ENCODE measurements at regions not wholly inside any gene's neighbourhood (a gene's known extent, or its start where the extent isn't known, plus 50 kb on each side); places are given as distances from the start of the nearest gene placed in this dataset.

DNA sequence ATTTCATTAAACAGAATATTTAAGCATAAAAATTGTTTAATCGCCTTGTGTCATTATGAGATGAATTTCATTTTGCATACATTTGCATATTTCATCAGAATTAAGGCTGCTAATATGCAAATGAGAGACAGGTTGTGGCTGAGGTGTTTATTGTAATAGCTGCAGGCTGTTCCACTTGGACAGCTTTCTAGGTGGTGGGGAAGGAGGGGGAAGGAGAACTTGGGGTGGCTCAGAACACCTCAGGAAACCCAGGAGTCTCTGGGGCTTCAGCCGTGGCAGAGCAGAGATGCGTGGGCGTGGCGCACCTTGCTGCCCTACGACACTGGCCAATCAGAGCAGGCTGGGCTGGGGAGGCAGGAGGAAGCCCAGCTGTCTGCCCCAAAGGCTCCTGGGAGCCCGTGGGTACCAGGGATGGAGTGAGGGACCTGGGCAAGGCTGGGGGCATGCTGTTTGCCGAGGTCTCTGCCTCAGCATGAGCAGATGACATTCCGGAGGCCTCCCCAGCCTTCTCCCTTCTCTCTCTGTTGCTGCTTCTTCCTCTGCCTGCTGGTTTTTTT is 542.9 kb downstream of the MN1 start:
- Mint-ChIP-seq H3K4me3 (no peak overlapping the region), H3K27ac (no peak overlapping the region), H3K9me3 (ENCODE audit: insufficient read depth) (no peaks in the 10 kb centered on the region), H3K36me3 (ENCODE audit: low read depth) (no peaks in the 10 kb centered on the region), H3K27me3 (ENCODE audit: low read depth) (no peaks in the 10 kb centered on the region), H3K4me1 (ENCODE audit: low read depth) (no peaks in the 10 kb centered on the region)
- no peak for ATAC-seq
- DNase-seq = no peak
- ChIA-PET CTCF (no interaction called here), POLR2A (no interaction called here)

DNA sequence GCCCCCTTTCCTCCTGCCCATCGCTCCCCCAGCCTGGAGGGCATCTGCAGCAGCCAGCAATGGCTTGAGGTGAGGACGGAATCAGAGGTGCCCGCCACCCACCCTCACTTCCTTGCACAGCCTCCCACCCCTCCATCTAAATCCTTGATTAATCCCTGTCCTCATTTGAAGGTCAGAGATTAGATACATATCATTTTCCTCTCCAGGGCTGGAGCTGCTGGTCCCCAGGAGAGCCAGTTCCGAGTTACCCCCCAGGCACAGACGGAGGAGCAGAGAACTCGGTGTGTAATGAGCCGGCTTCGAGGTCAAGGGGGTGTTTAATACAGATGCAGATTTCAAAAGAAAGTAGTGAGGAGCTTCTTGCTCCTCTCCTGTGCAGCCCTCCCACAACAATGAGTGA is 542.1 kb downstream of the MN1 start:
- no peak for ATAC-seq
- POLR2A ChIA-PET = no interaction called here

DNA sequence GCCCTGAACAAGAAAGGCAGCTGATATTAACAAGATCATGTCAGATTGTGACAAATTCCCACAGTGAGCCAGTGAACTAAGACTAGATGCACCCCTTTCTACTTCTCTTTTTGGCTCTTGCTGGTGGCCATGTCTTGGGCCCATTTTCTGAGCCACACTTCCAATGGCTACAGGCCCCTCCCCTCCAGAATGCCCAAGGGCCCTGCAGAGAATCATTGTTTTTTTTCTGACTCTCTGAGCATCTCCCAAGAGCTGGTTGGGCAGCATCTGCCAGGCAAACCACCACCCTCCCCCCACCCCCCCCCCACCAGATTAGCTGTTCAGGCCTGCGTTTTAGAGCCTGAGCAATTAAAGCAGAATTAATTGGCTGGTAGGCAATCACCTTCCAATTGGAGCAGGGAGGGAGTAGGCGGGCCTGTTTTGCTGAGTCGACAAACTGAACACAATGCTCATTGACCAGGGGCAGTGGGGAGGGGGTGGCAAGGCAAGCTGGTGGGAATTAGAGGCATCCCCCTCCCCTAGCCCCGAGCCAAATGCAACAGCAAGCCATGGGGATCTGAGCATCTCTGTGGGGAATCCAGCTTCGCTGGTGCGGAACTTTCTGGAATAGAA is 541.4 kb downstream of the MN1 start:
- Mint-ChIP-seq H3K4me3 (no peak overlapping the region), H3K36me3 (ENCODE audit: low read depth) (no peaks in the 10 kb centered on the region), H3K4me1 (ENCODE audit: low read depth) (no peaks in the 10 kb centered on the region), H3K27ac (no peak overlapping the region), H3K27me3 (ENCODE audit: low read depth) (no peaks in the 10 kb centered on the region), H3K9me3 (ENCODE audit: insufficient read depth) (no peaks in the 10 kb centered on the region)
- ATAC-seq = no peak
- no peak for DNase-seq
- ChIA-PET CTCF (no interaction called here), POLR2A (no interaction called here)

More for the DNA sequence above, 542.1 kb downstream of the MN1 start:
- no peaks in the 10 kb centered on the region for H3K27me3 Mint-ChIP-seq (ENCODE audit: low read depth)
- H3K4me3 Mint-ChIP-seq = no peak overlapping the region
- no peaks in the 10 kb centered on the region for H3K36me3 Mint-ChIP-seq (ENCODE audit: low read depth)
- CTCF ChIA-PET = no interaction called here
- H3K4me1 Mint-ChIP-seq (ENCODE audit: low read depth) = no peaks in the 10 kb centered on the region
- DNase-seq = no peak
- H3K9me3 Mint-ChIP-seq (ENCODE audit: insufficient read depth) = no peaks in the 10 kb centered on the region
- H3K27ac Mint-ChIP-seq = no peak overlapping the region

DNA sequence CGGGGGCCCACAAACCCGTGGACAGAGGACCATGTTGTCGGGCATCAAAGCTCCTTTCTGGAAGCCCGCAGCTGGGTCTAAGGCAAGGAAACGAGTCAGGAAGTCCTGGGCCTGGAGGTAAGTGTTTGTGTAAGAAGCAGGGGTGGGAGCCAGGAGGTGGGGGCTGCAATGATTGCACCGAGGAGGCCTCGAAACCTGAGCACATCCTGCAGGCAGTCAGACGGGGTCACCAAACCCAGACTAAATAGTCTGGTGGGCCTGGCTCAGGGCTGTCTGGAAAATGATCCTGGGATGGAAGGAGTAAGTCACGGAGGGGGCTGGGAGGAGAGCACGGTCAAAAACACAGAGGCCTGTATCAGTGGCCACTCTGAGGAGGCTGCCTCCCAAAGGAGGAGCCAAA is 539.2 kb downstream of the MN1 start:
- Mint-ChIP-seq H3K4me3 (no peak overlapping the region), H3K27ac (no peak overlapping the region), H3K4me1 (ENCODE audit: low read depth) (no peaks in the 10 kb centered on the region), H3K27me3 (ENCODE audit: low read depth) (no peaks in the 10 kb centered on the region), H3K36me3 (ENCODE audit: low read depth) (no peaks in the 10 kb centered on the region), H3K9me3 (ENCODE audit: insufficient read depth) (no peaks in the 10 kb centered on the region)
- ATAC-seq (no peak), DNase-seq (no peak)
- CTCF ChIA-PET = no interaction called here
- POLR2A ChIA-PET = no interaction called here

DNA sequence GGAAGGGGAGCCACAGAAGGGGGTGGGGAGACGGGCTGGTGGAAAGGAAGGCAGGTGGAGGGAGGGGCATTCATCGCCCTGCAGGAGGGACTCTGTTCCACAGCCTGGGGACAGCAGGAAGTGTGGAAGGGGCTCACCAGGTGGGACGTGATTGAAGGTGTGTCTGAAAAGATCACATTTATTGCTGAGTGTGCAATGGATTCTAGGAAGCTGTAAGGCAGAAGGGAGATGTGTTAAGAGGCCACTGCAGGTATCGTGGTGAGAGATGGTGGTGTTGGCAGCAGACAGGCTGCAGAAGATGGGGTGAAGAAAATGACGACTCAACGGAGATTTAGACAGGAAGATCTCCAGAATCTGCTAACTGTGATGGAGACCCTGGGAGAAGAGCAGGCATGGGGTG is 537.4 kb downstream of the MN1 start:
- Mint-ChIP-seq H3K4me3 (no peak overlapping the region), H3K4me1 (ENCODE audit: low read depth) (no peaks in the 10 kb centered on the region), H3K9me3 (ENCODE audit: insufficient read depth) (no peaks in the 10 kb centered on the region), H3K36me3 (ENCODE audit: low read depth) (no peaks in the 10 kb centered on the region), H3K27me3 (ENCODE audit: low read depth) (no peaks in the 10 kb centered on the region), H3K27ac (no peak overlapping the region)
- ChIA-PET POLR2A (no interaction called here), CTCF (no interaction called here)
- ATAC-seq = no peak
- no peak for DNase-seq

DNA sequence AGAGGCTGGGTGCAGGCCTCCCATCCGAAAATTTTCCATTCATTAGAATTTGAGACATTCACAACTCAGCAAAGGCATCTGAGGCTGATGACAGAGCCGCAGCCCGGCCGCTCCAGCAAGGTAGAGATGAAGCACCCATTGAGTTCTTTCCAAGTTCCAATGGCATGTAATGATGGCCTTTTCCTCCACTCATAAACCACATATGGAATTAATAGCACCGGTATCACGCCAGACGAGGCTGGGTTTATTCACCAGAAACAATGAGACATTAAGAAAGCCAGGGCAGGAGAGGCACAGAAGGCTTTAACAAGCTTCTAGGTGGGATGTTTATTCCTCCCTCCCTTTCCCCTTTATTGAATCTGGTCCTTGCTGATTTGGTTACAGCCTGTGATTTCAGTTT is 534.4 kb downstream of the MN1 start:
- POLR2A ChIA-PET = no interaction called here
- DNase-seq = no peak
- H3K27ac Mint-ChIP-seq = no peak overlapping the region
- H3K4me1 Mint-ChIP-seq (ENCODE audit: low read depth) = no peaks in the 10 kb centered on the region
- peaks cover 5% of the 10 kb centered on the region for H3K27me3 Mint-ChIP-seq (ENCODE audit: low read depth)
- H3K4me3 Mint-ChIP-seq = no peak overlapping the region
- CTCF ChIA-PET = no interaction called here
- ATAC-seq = no peak
- no peaks in the 10 kb centered on the region for H3K36me3 Mint-ChIP-seq (ENCODE audit: low read depth)
- no peaks in the 10 kb centered on the region for H3K9me3 Mint-ChIP-seq (ENCODE audit: insufficient read depth)

DNA sequence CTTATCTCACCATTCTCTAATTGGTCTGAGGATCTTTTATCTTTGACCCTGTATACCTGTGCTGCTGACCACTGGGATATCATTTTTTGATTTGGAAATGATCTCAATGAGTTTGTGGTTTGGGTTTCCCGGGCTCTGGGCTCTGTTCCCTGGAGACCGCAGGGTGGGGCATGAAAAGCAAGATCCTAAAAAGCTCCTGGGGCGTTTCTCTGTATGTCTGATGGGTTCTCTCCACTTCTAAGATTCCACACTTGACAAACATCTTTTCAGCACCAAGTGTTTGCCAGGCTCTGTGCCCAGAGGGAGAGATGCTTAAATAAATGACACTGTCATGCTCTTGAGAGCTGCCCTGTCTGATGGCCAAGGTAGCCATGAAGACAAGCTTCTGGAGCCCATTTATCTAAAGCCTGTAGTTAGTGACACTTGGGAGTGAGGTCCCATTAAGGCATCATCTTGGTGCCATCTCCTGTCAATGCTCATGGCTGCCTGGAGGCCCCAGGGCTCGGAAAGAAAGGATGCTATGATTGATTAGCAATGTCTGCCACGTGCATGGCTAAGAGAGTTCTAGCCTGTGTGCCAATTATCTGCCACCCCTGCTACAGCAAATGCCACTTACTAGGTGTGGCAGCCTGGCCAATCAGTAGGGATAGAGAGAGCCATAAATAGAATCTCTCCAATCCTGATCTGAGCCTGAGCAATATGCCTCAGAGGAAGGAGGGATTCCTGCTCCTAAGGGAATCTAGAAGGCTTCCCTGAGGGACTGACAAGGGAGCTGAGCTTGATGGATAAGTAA is 531.6 kb downstream of the MN1 start:
- ATAC-seq (no peak), DNase-seq (no peak)
- ChIA-PET CTCF (no interaction called here), POLR2A (no interaction called here)
- Mint-ChIP-seq H3K36me3 (ENCODE audit: low read depth) (no peaks in the 10 kb centered on the region), H3K9me3 (ENCODE audit: insufficient read depth) (no peaks in the 10 kb centered on the region), H3K4me1 (ENCODE audit: low read depth) (no peaks in the 10 kb centered on the region), H3K4me3 (no peak overlapping the region), H3K27me3 (ENCODE audit: low read depth) (peaks cover 8% of the 10 kb centered on the region), H3K27ac (no peak overlapping the region)

DNA sequence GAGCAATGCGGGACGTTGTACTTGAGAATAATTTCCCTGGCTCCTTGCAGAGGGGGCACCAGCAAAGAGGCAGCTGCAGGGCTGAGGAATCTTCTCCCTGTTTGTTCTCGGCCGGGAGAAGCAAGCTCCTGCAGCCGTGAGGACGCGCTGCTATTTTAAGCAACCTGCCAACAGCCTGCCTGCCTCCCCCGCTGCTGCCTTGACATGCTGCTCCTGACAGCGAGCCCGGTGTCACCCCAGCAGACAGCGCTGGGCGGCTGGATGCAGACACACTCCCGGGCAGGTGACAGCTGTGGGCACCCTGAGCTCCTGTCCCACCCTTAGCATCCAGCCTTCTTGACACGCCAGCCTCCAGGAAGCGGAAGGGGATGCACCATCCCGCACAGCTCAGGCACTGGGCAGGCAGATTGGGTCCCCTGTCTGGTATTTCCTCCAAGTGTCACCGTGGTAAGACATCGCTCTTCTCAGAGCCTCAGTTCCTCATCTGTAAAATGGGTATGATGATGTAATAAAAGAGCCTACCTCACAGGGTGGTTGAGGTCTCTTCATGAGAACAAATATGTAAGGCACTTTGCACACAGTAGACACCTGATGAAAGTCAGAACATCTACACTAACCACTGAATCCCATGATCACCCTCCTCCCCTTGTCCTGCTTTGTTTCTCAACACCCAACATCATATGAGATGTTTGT is 530.6 kb downstream of the MN1 start:
- peaks cover 8% of the 10 kb centered on the region for H3K27me3 Mint-ChIP-seq (ENCODE audit: low read depth)
- H3K36me3 Mint-ChIP-seq (ENCODE audit: low read depth) = no peaks in the 10 kb centered on the region

DNA sequence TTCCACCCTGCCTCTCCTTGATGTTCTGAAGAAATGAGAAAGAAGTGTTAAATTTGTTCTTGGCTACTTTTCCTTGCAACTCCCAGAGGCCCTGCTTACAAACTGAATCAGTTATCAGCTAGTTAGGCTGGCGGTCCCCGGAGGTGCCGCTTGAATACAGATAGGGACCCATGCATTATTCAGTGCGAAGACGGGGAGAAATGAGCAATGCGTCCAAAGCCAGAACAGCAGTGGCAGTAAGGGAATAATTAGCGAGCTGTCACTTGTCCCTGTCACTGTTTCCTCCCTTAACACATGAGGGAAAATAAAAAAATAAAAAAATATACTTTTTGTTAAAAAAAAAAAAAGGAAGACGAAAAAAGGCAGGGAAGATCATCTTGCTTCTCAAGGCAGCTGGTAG is 528.1 kb downstream of the MN1 start:
- ATAC-seq (no peak), DNase-seq (no peak)
- Mint-ChIP-seq H3K4me3 (no peak overlapping the region), H3K36me3 (ENCODE audit: low read depth) (no peaks in the 10 kb centered on the region), H3K9me3 (ENCODE audit: insufficient read depth) (no peaks in the 10 kb centered on the region), H3K27ac (no peak overlapping the region), H3K4me1 (ENCODE audit: low read depth) (no peaks in the 10 kb centered on the region), H3K27me3 (ENCODE audit: low read depth) (peaks cover 8% of the 10 kb centered on the region)
- ChIA-PET CTCF (no interaction called here), POLR2A (no interaction called here)

More for the DNA sequence above, 530.6 kb downstream of the MN1 start:
- Mint-ChIP-seq H3K27ac (no peak overlapping the region), H3K4me1 (ENCODE audit: low read depth) (no peaks in the 10 kb centered on the region), H3K9me3 (ENCODE audit: insufficient read depth) (no peaks in the 10 kb centered on the region), H3K4me3 (no peak overlapping the region)
- ATAC-seq (no peak), DNase-seq (no peak)
- ChIA-PET POLR2A (no interaction called here), CTCF (no interaction called here)

DNA sequence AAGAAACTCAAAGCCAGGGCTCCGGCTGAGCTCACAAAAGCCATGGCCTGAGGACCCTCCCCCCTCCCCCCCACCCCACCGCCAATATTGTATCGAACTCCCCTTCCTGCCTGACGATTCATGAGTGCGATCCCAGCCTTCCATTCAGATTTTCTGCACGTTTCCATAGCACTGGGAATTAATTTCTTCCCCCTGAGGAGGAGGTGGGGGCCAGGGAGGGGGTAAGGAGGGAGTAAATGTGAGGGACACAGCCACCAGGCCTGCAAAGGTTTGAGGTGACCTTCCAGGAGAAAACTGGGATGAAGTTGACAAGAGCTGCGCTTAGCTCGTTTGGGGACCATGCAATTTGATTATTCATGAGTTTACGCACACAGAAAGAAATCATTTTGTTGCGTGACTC is 527.7 kb downstream of the MN1 start:
- no peak overlapping the region for H3K4me3 Mint-ChIP-seq
- no peaks in the 10 kb centered on the region for H3K4me1 Mint-ChIP-seq (ENCODE audit: low read depth)
- no peaks in the 10 kb centered on the region for H3K9me3 Mint-ChIP-seq (ENCODE audit: insufficient read depth)
- no peaks in the 10 kb centered on the region for H3K36me3 Mint-ChIP-seq (ENCODE audit: low read depth)
- POLR2A ChIA-PET = no interaction called here
- ATAC-seq = no peak
- H3K27me3 Mint-ChIP-seq (ENCODE audit: low read depth) = peaks cover 8% of the 10 kb centered on the region
- no peak for DNase-seq
- no peak overlapping the region for H3K27ac Mint-ChIP-seq
- CTCF ChIA-PET = no interaction called here

DNA sequence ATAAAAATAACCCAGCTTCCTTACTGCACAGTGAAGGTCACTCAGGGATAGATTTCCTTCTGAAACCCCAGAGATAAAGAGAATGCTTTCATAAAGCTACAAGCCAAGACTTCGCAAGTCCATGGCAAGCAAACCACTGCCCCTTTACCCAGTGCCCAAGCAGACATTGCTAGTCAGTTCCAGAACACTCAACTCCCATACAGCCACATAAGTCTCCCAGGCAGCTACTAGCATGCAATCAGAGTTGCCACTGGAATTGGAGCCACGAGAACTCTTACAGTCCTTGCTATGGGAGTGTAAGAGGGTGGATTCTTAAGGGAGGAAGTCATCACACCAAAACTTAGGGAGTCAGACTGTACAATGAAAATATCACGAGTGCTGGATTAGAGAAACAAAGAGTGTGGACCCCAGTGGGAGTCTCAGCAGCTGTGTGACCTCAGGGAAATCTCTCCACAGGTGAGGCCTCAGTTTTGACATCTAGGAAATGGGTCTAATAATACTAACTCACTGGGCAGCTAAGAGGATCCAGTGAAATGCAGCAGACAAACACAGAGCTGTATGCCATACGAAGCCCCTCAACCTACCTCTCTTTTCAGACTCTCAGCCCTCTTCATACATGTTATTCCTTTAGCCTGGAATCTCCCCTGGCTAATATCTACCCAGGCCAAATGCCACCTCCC is 526.6 kb downstream of the MN1 start:
- no peaks in the 10 kb centered on the region for H3K9me3 Mint-ChIP-seq (ENCODE audit: insufficient read depth)
- no peaks in the 10 kb centered on the region for H3K36me3 Mint-ChIP-seq (ENCODE audit: low read depth)
- H3K4me3 Mint-ChIP-seq = no peak overlapping the region
- H3K4me1 Mint-ChIP-seq (ENCODE audit: low read depth) = no peaks in the 10 kb centered on the region
- H3K27ac Mint-ChIP-seq = no peak overlapping the region
- no peak for ATAC-seq
- no peak for DNase-seq
- H3K27me3 Mint-ChIP-seq (ENCODE audit: low read depth) = peaks cover 8% of the 10 kb centered on the region
- POLR2A ChIA-PET = no interaction called here
- CTCF ChIA-PET = no interaction called here

DNA sequence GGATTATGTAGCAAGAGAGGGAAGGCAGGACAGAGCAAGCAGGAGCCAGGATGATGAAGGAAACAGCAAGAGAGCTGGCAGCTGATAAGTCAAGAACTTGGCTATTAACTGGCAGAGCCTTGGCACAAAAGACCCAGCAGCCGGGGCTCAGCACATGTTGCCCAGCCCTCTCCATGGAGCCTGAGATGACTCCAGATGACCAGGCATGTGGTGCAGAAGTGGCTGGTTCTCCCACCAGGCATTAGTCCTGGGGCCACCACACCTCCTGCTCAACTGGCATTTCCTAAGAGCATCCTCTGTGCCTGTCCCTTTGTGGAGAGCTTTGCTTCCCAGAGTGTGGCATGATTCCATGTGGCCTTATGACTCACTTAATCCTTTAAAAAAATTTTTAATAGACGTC is 522.6 kb downstream of the MN1 start:
- ATAC-seq (no peak), DNase-seq (no peak)
- Mint-ChIP-seq H3K9me3 (ENCODE audit: insufficient read depth) (no peaks in the 10 kb centered on the region), H3K36me3 (ENCODE audit: low read depth) (no peaks in the 10 kb centered on the region), H3K4me1 (ENCODE audit: low read depth) (no peaks in the 10 kb centered on the region), H3K27ac (no peak overlapping the region), H3K4me3 (no peak overlapping the region), H3K27me3 (ENCODE audit: low read depth) (no peaks in the 10 kb centered on the region)
- ChIA-PET CTCF (no interaction called here), POLR2A (no interaction called here)
